ENCODE measurements at regions not wholly inside any gene's neighbourhood (a gene's known extent, or its start where the extent isn't known, plus 50 kb on each side); places are given as distances from the start of the nearest gene placed in this dataset.

DNA sequence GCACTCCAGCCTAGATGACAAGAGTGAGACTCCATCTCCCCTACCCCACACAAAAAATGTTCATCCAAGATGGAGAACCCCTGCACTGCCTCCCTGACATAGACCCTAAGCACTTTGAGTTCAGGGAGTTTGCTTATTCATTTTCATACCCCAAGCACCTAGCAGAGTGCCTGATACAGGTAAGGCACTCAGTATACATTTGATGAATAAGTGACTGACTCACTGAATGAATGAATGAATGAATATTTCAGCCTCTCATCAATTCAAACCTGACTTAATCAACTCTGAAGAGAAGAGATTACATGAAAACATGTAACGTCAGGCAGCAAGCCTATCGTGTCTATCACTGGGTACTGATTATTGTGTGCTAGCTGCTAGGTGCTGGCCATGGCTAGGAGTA lies 121.3 kb upstream of the GADD45A start:
- no peak for TF ChIP-seq EZH2 (IDR thresholded peaks at IDR 0.05; ENCODE audit: borderline replicate concordance, insufficient read depth, low read depth, low read length, poor library complexity, severe bottlenecking)
- TF ChIP-seq, protein P1, sequence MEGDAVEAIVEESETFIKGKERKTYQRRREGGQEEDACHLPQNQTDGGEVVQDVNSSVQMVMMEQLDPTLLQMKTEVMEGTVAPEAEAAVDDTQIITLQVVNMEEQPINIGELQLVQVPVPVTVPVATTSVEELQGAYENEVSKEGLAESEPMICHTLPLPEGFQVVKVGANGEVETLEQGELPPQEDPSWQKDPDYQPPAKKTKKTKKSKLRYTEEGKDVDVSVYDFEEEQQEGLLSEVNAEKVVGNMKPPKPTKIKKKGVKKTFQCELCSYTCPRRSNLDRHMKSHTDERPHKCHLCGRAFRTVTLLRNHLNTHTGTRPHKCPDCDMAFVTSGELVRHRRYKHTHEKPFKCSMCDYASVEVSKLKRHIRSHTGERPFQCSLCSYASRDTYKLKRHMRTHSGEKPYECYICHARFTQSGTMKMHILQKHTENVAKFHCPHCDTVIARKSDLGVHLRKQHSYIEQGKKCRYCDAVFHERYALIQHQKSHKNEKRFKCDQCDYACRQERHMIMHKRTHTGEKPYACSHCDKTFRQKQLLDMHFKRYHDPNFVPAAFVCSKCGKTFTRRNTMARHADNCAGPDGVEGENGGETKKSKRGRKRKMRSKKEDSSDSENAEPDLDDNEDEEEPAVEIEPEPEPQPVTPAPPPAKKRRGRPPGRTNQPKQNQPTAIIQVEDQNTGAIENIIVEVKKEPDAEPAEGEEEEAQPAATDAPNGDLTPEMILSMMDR (IDR thresholded peaks at IDR 0.05), result no peak
- POLR2A ChIA-PET, result no interaction called here

DNA sequence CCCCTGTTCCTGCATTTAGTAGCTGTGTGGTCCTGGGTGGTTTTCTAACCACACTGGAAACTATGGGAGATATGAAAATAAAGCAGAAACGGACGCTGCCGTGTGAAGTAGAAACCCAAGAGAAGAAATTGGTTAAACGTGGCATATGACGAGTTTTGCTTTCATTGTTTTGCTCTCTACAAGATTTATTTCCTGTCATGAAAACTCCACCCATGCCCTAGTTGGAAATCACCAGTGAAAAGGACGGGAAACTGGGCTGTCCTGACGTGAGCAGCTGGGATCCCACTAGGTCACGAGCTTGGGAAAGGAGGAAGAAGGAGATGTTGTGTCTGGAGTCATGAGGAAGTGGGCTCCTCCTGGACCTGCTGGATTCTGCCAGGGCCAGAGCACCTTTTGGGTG lies 120.8 kb upstream of the GADD45A start:
- Histone ChIP-seq H2AFZ (ENCODE audit: insufficient read depth, low read depth, low read length, poor library complexity, severe bottlenecking) (no peak overlapping the region), H3K9me3 (ENCODE audit: control extremely low read depth in 1 of 3, control insufficient read depth in 2 of 3, insufficient read depth in 1 of 3, low read length in 2 of 3) (peaks cover 0 to 4% (median 0%) of the 10 kb centered on the region in 3 donors), H3K27ac (ENCODE audit: low read length in 2 of 2) (no peak overlapping the region), H3K27me3 (replicated peaks in 1 of 4; ENCODE audit: control extremely low read depth in 1 of 4, control insufficient read depth in 3 of 4, insufficient read depth in 4 of 4, low read length in 3 of 4) (no peaks in the 10 kb centered on the region), H3K9ac (ENCODE audit: low read length) (no peak overlapping the region), H3K4me1 (ENCODE audit: control insufficient read depth in 2 of 2, insufficient read depth in 2 of 2, low read length in 2 of 2) (no peaks in the 10 kb centered on the region), H3K4me2 (replicated peaks; ENCODE audit: low read depth, low read length, poor library complexity, severe bottlenecking) (no peak overlapping the region), H3K79me2 (ENCODE audit: control insufficient read depth, insufficient read depth, low read length) (no peaks in the 10 kb centered on the region), H4K20me1 (ENCODE audit: control insufficient read depth, insufficient read depth, low read length, poor library complexity, severe bottlenecking) (no peaks in the 10 kb centered on the region), H3K4me3 (ENCODE audit: control extremely low read depth in 1 of 5, extremely low read depth in 1 of 5, insufficient read depth in 1 of 5, low read depth in 2 of 5, low read length in 4 of 5) (no peak overlapping the region), H3K36me3 (replicated peaks in 1 of 2; ENCODE audit: control extremely low read depth in 1 of 2, control insufficient read depth in 1 of 2, extremely low read depth in 1 of 2, insufficient read depth in 2 of 2, low read length in 1 of 2) (no peaks in the 10 kb centered on the region)
- ATAC-seq (ENCODE audit: low read depth), result no peak
- Mint-ChIP-seq H3K27me3 (peaks cover 6% of the 10 kb centered on the region), H3K27ac (no peak overlapping the region), H3K9me3 (ENCODE audit: insufficient read depth) (no peaks in the 10 kb centered on the region), H3K4me3 (no peak overlapping the region), H3K4me1 (no peaks in the 10 kb centered on the region)
- ChIA-PET POLR2A (no interaction called here), CTCF (interaction anchor here (13.9 kb wide), 1 partner anchor 194 kb away, joined by 289 read pairs; no protein-coding TSS in a partner anchor)
- TF ChIP-seq EZH2 (IDR thresholded peaks at IDR 0.05; ENCODE audit: borderline replicate concordance, insufficient read depth, low read depth, low read length, poor library complexity, severe bottlenecking), result no peak
- TF ChIP-seq, protein P1 (IDR thresholded peaks at IDR 0.05), result no peak
- intact Hi-C loops (cut with micrococcal nuclease), result no loop called here
- 72% methylated on average over 6 of the region's 8 CpGs for WGBS (ENCODE audit: insufficient coverage)
- DNase-seq, result no peak

More for the DNA sequence above, 121.3 kb upstream of the GADD45A start:
- Histone ChIP-seq H3K9me3 (ENCODE audit: control extremely low read depth in 1 of 3, control insufficient read depth in 2 of 3, insufficient read depth in 1 of 3, low read length in 2 of 3) (peaks cover 0 to 4% (median 0%) of the 10 kb centered on the region in 3 donors), H3K79me2 (ENCODE audit: control insufficient read depth, insufficient read depth, low read length) (no peaks in the 10 kb centered on the region), H3K9ac (ENCODE audit: low read length) (no peak overlapping the region), H3K4me1 (ENCODE audit: control insufficient read depth in 2 of 2, insufficient read depth in 2 of 2, low read length in 2 of 2) (no peaks in the 10 kb centered on the region), H4K20me1 (ENCODE audit: control insufficient read depth, insufficient read depth, low read length, poor library complexity, severe bottlenecking) (no peaks in the 10 kb centered on the region), H3K36me3 (replicated peaks in 1 of 2; ENCODE audit: control extremely low read depth in 1 of 2, control insufficient read depth in 1 of 2, extremely low read depth in 1 of 2, insufficient read depth in 2 of 2, low read length in 1 of 2) (no peaks in the 10 kb centered on the region), H3K4me3 (ENCODE audit: control extremely low read depth in 1 of 5, extremely low read depth in 1 of 5, insufficient read depth in 1 of 5, low read depth in 2 of 5, low read length in 4 of 5) (no peak overlapping the region), H3K4me2 (replicated peaks; ENCODE audit: low read depth, low read length, poor library complexity, severe bottlenecking) (no peak overlapping the region), H3K27me3 (replicated peaks in 1 of 4; ENCODE audit: control extremely low read depth in 1 of 4, control insufficient read depth in 3 of 4, insufficient read depth in 4 of 4, low read length in 3 of 4) (no peaks in the 10 kb centered on the region), H2AFZ (ENCODE audit: insufficient read depth, low read depth, low read length, poor library complexity, severe bottlenecking) (no peak overlapping the region), H3K27ac (ENCODE audit: low read length in 2 of 2) (no peak overlapping the region)
- CTCF ChIA-PET, result interaction anchor here (1.4 to 13.9 kb wide), 2 partner anchors 179 to 194 kb away, joined by 3 to 289 read pairs; no protein-coding TSS in a partner anchor
- WGBS (ENCODE audit: insufficient coverage), result 92% methylated on average over 2 of the region's 2 CpGs
- Mint-ChIP-seq H3K27ac (no peak overlapping the region), H3K9me3 (ENCODE audit: insufficient read depth) (no peaks in the 10 kb centered on the region), H3K4me3 (no peak overlapping the region), H3K4me1 (no peaks in the 10 kb centered on the region), H3K27me3 (peaks cover 9% of the 10 kb centered on the region)
- intact Hi-C loops (cut with micrococcal nuclease), result no loop called here
- no peak for ATAC-seq (ENCODE audit: low read depth)
- DNase-seq, result no peak
